ENCODE measurements at regions not wholly inside any gene's neighbourhood (a gene's known extent, or its start where the extent isn't known, plus 50 kb on each side); places are given as distances from the start of the nearest gene placed in this dataset.

- FAIRE-seq = no peak
- no peak for TF ChIP-seq KDM4B (CRISPR knock-in tag; IDR thresholded peaks at IDR 0.05)
- TF ChIP-seq, protein P1, sequence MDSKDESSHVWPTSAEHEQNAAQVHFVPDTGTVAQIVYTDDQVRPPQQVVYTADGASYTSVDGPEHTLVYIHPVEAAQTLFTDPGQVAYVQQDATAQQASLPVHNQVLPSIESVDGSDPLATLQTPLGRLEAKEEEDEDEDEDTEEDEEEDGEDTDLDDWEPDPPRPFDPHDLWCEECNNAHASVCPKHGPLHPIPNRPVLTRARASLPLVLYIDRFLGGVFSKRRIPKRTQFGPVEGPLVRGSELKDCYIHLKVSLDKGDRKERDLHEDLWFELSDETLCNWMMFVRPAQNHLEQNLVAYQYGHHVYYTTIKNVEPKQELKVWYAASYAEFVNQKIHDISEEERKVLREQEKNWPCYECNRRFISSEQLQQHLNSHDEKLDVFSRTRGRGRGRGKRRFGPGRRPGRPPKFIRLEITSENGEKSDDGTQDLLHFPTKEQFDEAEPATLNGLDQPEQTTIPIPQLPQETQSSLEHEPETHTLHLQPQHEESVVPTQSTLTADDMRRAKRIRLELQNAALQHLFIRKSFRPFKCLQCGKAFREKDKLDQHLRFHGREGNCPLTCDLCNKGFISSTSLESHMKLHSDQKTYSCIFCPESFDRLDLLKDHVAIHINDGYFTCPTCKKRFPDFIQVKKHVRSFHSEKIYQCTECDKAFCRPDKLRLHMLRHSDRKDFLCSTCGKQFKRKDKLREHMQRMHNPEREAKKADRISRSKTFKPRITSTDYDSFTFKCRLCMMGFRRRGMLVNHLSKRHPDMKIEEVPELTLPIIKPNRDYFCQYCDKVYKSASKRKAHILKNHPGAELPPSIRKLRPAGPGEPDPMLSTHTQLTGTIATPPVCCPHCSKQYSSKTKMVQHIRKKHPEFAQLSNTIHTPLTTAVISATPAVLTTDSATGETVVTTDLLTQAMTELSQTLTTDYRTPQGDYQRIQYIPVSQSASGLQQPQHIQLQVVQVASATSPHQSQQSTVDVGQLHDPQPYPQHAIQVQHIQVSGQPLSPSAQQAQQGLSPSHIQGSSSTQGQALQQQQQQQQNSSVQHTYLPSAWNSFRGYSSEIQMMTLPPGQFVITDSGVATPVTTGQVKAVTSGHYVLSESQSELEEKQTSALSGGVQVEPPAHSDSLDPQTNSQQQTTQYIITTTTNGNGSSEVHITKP (CRISPR knock-in tag; IDR thresholded peaks at IDR 0.05; ENCODE audit: low read depth) = no peak
- TF ChIP-seq FOXA3 (CRISPR knock-in tag; IDR thresholded peaks at IDR 0.05) = no peak
- TF ChIP-seq CEBPB (IDR thresholded peaks at IDR 0.05; ENCODE audit: borderline replicate concordance, low read depth, low read length) = no peak
- TF ChIP-seq ZNF10 (CRISPR knock-in tag; IDR thresholded peaks at IDR 0.05; ENCODE audit: borderline replicate concordance, low read depth) = no peak
- TF ChIP-seq ZNF749 (CRISPR knock-in tag; IDR thresholded peaks at IDR 0.05; ENCODE audit: borderline replicate concordance) = no peak
- TF ChIP-seq ZNF883 (CRISPR knock-in tag; IDR thresholded peaks at IDR 0.05; ENCODE audit: not compliant biosample characterization) = no peak
- no peak for TF ChIP-seq ZC3H4 (CRISPR knock-in tag; IDR thresholded peaks at IDR 0.05; ENCODE audit: borderline replicate concordance)
- no peak for TF ChIP-seq ZNF260 (CRISPR knock-in tag; IDR thresholded peaks at IDR 0.05; ENCODE audit: borderline replicate concordance, low read depth)
- TF ChIP-seq TCF12 (IDR thresholded peaks at IDR 0.05) = no peak
- TF ChIP-seq TCF12 (CRISPR knock-in tag; IDR thresholded peaks at IDR 0.05) = no peak
- TF ChIP-seq REST (IDR thresholded peaks at IDR 0.05; ENCODE audit: borderline replicate concordance in 1 of 2, low read depth in 1 of 2, low read length in 2 of 2) = no peak
- no peak for TF ChIP-seq TMF1 (CRISPR knock-in tag; IDR thresholded peaks at IDR 0.05; ENCODE audit: low read depth)
- TF ChIP-seq AGO1 (IDR thresholded peaks at IDR 0.05; ENCODE audit: low read depth, low read length, poor library complexity, severe bottlenecking) = no peak
- no peak for TF ChIP-seq PHF20 (CRISPR knock-in tag; IDR thresholded peaks at IDR 0.05)
- no peak for TF ChIP-seq SSRP1 (CRISPR knock-in tag; IDR thresholded peaks at IDR 0.05)
- no peak for TF ChIP-seq ZBTB20 (CRISPR knock-in tag; IDR thresholded peaks at IDR 0.05; ENCODE audit: borderline replicate concordance, low read depth)
- TF ChIP-seq BHLHE40 (IDR thresholded peaks at IDR 0.05; ENCODE audit: low read length) = no peak
- TF ChIP-seq ZBTB42 (CRISPR knock-in tag; IDR thresholded peaks at IDR 0.05) = no peak
Observed at GRCh38 chr2:126317790-126318431, 338.0 kb upstream of the GYPC start.

More at GRCh38 chr2:126317790-126318431, 338.0 kb upstream of the GYPC start:
- ChIA-PET POLR2A (no interaction called here), CTCF (ENCODE audit: low intra/inter-chr PET ratio, low total read pairs) (no interaction called here)
- no peak overlapping the region for H3K4me2 ChIP-seq (ENCODE audit: low read depth, low read length)
- ATAC-seq (no peak), DNase-seq (ENCODE audit: low spot score) (no peak)
- H3K9me3 ChIP-seq (ENCODE audit: low read length) = no peaks in the 10 kb centered on the region
- no peaks in the 10 kb centered on the region for H3K4me1 ChIP-seq (ENCODE audit: insufficient read depth, low read length)
- no peak overlapping the region for H3K27ac ChIP-seq (ENCODE audit: extremely low read length, insufficient read depth, low read length)
- no peak overlapping the region for H2AFZ ChIP-seq (ENCODE audit: low read length)
- no peak overlapping the region for H3K9ac ChIP-seq (ENCODE audit: insufficient read depth, low read depth, low read length)
- no peaks in the 10 kb centered on the region for H3K79me2 ChIP-seq (ENCODE audit: insufficient read depth, low read length)
- no peaks in the 10 kb centered on the region for H4K20me1 ChIP-seq (ENCODE audit: insufficient read depth, low read length)
- H3K27me3 ChIP-seq (ENCODE audit: control insufficient read depth in 1 of 2, insufficient read depth in 2 of 2, low read length in 2 of 2) = no peaks in the 10 kb centered on the region
- 0% methylated on average over 2 of the region's 2 CpGs for WGBS (ENCODE audit: low lambda C conversion rate)
- intact Hi-C loops (cut with micrococcal nuclease; ENCODE audit: unreplicated experiment) = loop anchor here (5.0 kb wide), 1 partner anchor 1366 kb away; no protein-coding TSS in a partner anchor
- in situ Hi-C loops (cut with HindIII; ENCODE audit: extremely low pct_ligation_motif_present, low pct_unique_long_range_greater_than_20kb) = no loop called here
- no peaks in the 10 kb centered on the region for H3K36me3 ChIP-seq (replicated peaks in 1 of 2; ENCODE audit: control insufficient read depth in 1 of 2, insufficient read depth in 2 of 2, low read length in 2 of 2)
- BruUV-seq (replicated peaks) = no TSS peak
- H3K4me3 ChIP-seq (replicated peaks in 1 of 3; ENCODE audit: insufficient read depth in 1 of 3, low read depth in 2 of 3, low read length in 3 of 3) = no peak overlapping the region

Measured in HepG2 (cell line).